H9 (cell line): ENCODE measurements at regions not wholly inside any gene's neighbourhood (a gene's known extent, or its start where the extent isn't known, plus 50 kb on each side); places are given as distances from the start of the nearest gene placed in this dataset.

Experiments used
- DNase-seq: peaks from one replicate; pipeline ENCODE4 v3.0.0-alpha.2; 2017
- H2AFZ ChIP-seq: one replicate; pipeline ENCODE4 v1.6.1; 2013; ENCODE audit warnings: mild to moderate bottlenecking, low read length, control low read depth, moderate library complexity
- H2AK5ac ChIP-seq: 2 replicates; pipeline ENCODE4 v1.6.1; 2013; ENCODE audit warnings: low read length, control low read depth, mixed read lengths; ENCODE audit not compliant: insufficient read length
- H2BK120ac ChIP-seq: one replicate; pipeline ENCODE4 v1.6.1; 2013; ENCODE audit warnings: low read depth, mild to moderate bottlenecking, low read length, control low read depth, inconsistent platforms; ENCODE audit not compliant: poor library complexity, severe bottlenecking
- H2BK12ac ChIP-seq: 2 replicates; pipeline ENCODE4 v1.6.1; 2013; ENCODE audit warnings: low read length, control low read depth, mixed read lengths, low read depth; ENCODE audit not compliant: insufficient read length
- H2BK15ac ChIP-seq: 2 replicates; pipeline ENCODE4 v1.6.1; 2013; ENCODE audit warnings: low read depth, low read length, control low read depth
- H2BK20ac ChIP-seq: one replicate; pipeline ENCODE4 v1.6.1; 2013; ENCODE audit warnings: low read depth, mild to moderate bottlenecking, low read length, control low read depth, inconsistent platforms; ENCODE audit not compliant: poor library complexity, severe bottlenecking
- H2BK5ac ChIP-seq: 2 replicates; pipeline ENCODE4 v1.6.1; 2013; ENCODE audit warnings: low read length, control low read depth, mixed read lengths; ENCODE audit not compliant: insufficient read length
- H3K14ac ChIP-seq: 2 replicates; pipeline ENCODE4 v1.6.1; 2013; ENCODE audit warnings: low read length, control low read depth; ENCODE audit not compliant: insufficient read depth
- H3K18ac ChIP-seq: 2 replicates; pipeline ENCODE4 v1.6.1; 2013; ENCODE audit warnings: low read depth, mild to moderate bottlenecking, mixed read lengths, low read length, control low read depth; ENCODE audit not compliant: insufficient read length
- H3K23ac ChIP-seq: 2 replicates; pipeline ENCODE4 v1.6.1; 2013; ENCODE audit warnings: low read length, control low read depth, mixed read lengths, low read depth; ENCODE audit not compliant: insufficient read length
- H3K23me2 ChIP-seq: 2 replicates; pipeline ENCODE4 v1.6.1; 2013; ENCODE audit warnings: low read depth, mild to moderate bottlenecking, mixed read lengths, low read length, control low read depth; ENCODE audit not compliant: insufficient read length, poor library complexity, severe bottlenecking
- H3K27ac ChIP-seq: 2 replicates; pipeline ENCODE4 v1.5.1; 2013; ENCODE audit warnings: low read length, control low read depth, mixed read lengths, low read depth; ENCODE audit not compliant: insufficient read length
- H3K27me3 ChIP-seq: 2 replicates; pipeline ENCODE4 v1.6.1; 2013; ENCODE audit warnings: low read length, control low read depth, inconsistent platforms; ENCODE audit not compliant: insufficient read depth
- H3K4ac ChIP-seq: 2 replicates; pipeline ENCODE4 v1.6.1; 2013; ENCODE audit warnings: low read depth, mild to moderate bottlenecking, control low read depth, inconsistent platforms, low read length, moderate library complexity
- H3K4me1 ChIP-seq: 2 replicates; pipeline ENCODE4 v1.6.1; 2013; ENCODE audit warnings: low read length, control low read depth, inconsistent platforms; ENCODE audit not compliant: insufficient read depth
- H3K4me2 ChIP-seq: 2 replicates; pipeline ENCODE4 v1.6.1; 2013; ENCODE audit warnings: low read length, control low read depth, mixed read lengths; ENCODE audit not compliant: insufficient read length, insufficient read depth
- H3K56ac ChIP-seq: 2 replicates; pipeline ENCODE4 v1.6.1; 2013; ENCODE audit warnings: low read depth, mild to moderate bottlenecking, mixed read lengths, low read length, control low read depth; ENCODE audit not compliant: insufficient read length
- H3K79me1 ChIP-seq: 2 replicates; pipeline ENCODE4 v1.6.1; 2013; ENCODE audit warnings: low read depth, mild to moderate bottlenecking, moderate library complexity, low read length, control low read depth, inconsistent platforms; ENCODE audit not compliant: insufficient read depth, poor library complexity, severe bottlenecking
- H3K79me2 ChIP-seq: 2 replicates; pipeline ENCODE4 v1.6.1; 2013; ENCODE audit warnings: low read length, control low read depth, inconsistent platforms; ENCODE audit not compliant: insufficient read depth
- H3K9ac ChIP-seq: 2 replicates; pipeline ENCODE4 v1.6.1; 2013; ENCODE audit warnings: low read length, control low read depth, mixed read lengths; ENCODE audit not compliant: insufficient read length; ENCODE audit errors: extremely low read depth
- H3K9me3 ChIP-seq: one replicate; pipeline ENCODE4 v1.6.1; 2013; ENCODE audit warnings: low read depth, low read length, inconsistent platforms; ENCODE audit not compliant: control insufficient read depth
- H3T11ph ChIP-seq: one replicate; pipeline ENCODE4 v1.6.1; 2013; ENCODE audit warnings: mild to moderate bottlenecking, low read length, control low read depth, inconsistent platforms
- H4K20me1 ChIP-seq: one replicate; pipeline ENCODE4 v1.6.1; 2013; ENCODE audit not compliant: control insufficient read depth, insufficient read length, insufficient read depth
- H4K5ac ChIP-seq: 2 replicates; pipeline ENCODE4 v1.6.1; 2013; ENCODE audit warnings: low read depth, mild to moderate bottlenecking, mixed read lengths, low read length, control low read depth; ENCODE audit not compliant: insufficient read length
- H4K8ac ChIP-seq: replicated peaks from 2 replicates; pipeline ENCODE4 v1.6.1; 2013; ENCODE audit warnings: low read length, control low read depth, mixed read lengths, low read depth; ENCODE audit not compliant: insufficient read length
- H4K91ac ChIP-seq: 2 replicates; pipeline ENCODE4 v1.6.1; 2013; ENCODE audit warnings: low read depth, mild to moderate bottlenecking, moderate library complexity, mixed read lengths, low read length, control low read depth; ENCODE audit not compliant: insufficient read length
- H3K27ac Mint-ChIP-seq, 3 experiments: 2 replicates in 2 of 3; 3 replicates in 1 of 3; pipeline ENCODE4 v1.8.0; 2020 to 2021; ENCODE audit warnings: mixed read lengths in 3 of 3, mild to moderate bottlenecking in 1 of 3, moderate library complexity in 1 of 3
- H3K27me3 Mint-ChIP-seq: 2 replicates; pipeline ENCODE4 v1.8.0; 2021; ENCODE audit warnings: low read depth, mild to moderate bottlenecking, moderate library complexity, mixed read lengths
- H3K36me3 Mint-ChIP-seq, 3 experiments: 2 replicates in 2 of 3; 3 replicates in 1 of 3; pipeline ENCODE4 v1.8.0; 2020 to 2021; ENCODE audit warnings: low read depth in 3 of 3, mixed read lengths in 3 of 3; ENCODE audit not compliant: insufficient read depth in 1 of 3
- H3K4me1 Mint-ChIP-seq, 2 experiments: 2 replicates each; pipeline ENCODE4 v1.8.0; 2020; ENCODE audit warnings: mixed read lengths in 2 of 2
- H3K4me3 Mint-ChIP-seq, 2 experiments: 2 replicates in 1 of 2; 3 replicates in 1 of 2; pipeline ENCODE4 v1.8.0; 2020 to 2021; ENCODE audit warnings: mild to moderate bottlenecking in 2 of 2, mixed read lengths in 2 of 2, moderate library complexity in 1 of 2
- H3K9me3 Mint-ChIP-seq, 2 experiments: 2 replicates in 1 of 2; 3 replicates in 1 of 2; pipeline ENCODE4 v1.8.0; 2020; ENCODE audit warnings: mild to moderate bottlenecking in 2 of 2, mixed read lengths in 2 of 2, moderate library complexity in 1 of 2
- CTCF ChIP-seq: fragments of 200-600 bp; sonication (generic); conservative IDR thresholded peaks from 3 replicates; pipeline ENCODE4 v1.8.0; 2021; ENCODE audit warnings: antibody characterized with exemption, mild to moderate bottlenecking
- WGBS: extraction: QIAGEN DNeasy Blood & Tissue Kit; methylation state at CpG from one replicate; pipeline ENCODE4 v1.1.7; 2013; ENCODE audit warnings: missing lambda C conversion rate, low lambda C conversion rate, mixed read lengths; ENCODE audit not compliant: insufficient read length; ENCODE audit errors: extremely low coverage; 5-methylcytosine and 5-hydroxymethylcytosine counted together

GRCh38 chr18:22826726-22827125, 106.4 kb upstream of the RBBP8 start:
- no CpG with 5 or more reads among the region's 4 CpGs for WGBS
- Mint-ChIP-seq H3K27ac (no peak overlapping the region), H3K9me3 (no peaks in the 10 kb centered on the region)

More at GRCh38 chr18:22826726-22827125, 106.4 kb upstream of the RBBP8 start:
- no peaks in the 10 kb centered on the region for H3K79me1 ChIP-seq
- H3K23ac ChIP-seq, result no peak overlapping the region
- no peak overlapping the region for H2BK120ac ChIP-seq
- H3T11ph ChIP-seq, result no peak overlapping the region
- no peak overlapping the region for H3K27ac ChIP-seq
- H2BK12ac ChIP-seq, result no peak overlapping the region
- no peak overlapping the region for H3K56ac ChIP-seq
- H4K20me1 ChIP-seq, result no peaks in the 10 kb centered on the region
- H4K5ac ChIP-seq, result no peak overlapping the region
- no peak overlapping the region for H4K91ac ChIP-seq
- H3K14ac ChIP-seq, result no peak overlapping the region
- no peaks in the 10 kb centered on the region for H3K27me3 ChIP-seq
- H3K36me3 Mint-ChIP-seq, result no peaks in the 10 kb centered on the region
- H2AFZ ChIP-seq, result no peak overlapping the region
- H4K8ac ChIP-seq, result no peak overlapping the region
- no peaks in the 10 kb centered on the region for H3K79me2 ChIP-seq
- no peaks in the 10 kb centered on the region for H3K9me3 ChIP-seq
- TF ChIP-seq CTCF, result no peak
- H3K4me1 ChIP-seq, result peaks cover 3% of the 10 kb centered on the region; the same call in 1 of the 2 replicates
- H3K9ac ChIP-seq, result no peak overlapping the region
- no peak overlapping the region for H2BK15ac ChIP-seq
- no peak for DNase-seq
- no peaks in the 10 kb centered on the region for H3K23me2 ChIP-seq
- no peak overlapping the region for H3K18ac ChIP-seq
- no peaks in the 10 kb centered on the region for H3K27me3 Mint-ChIP-seq
- H3K4me1 Mint-ChIP-seq, result peaks cover 10 to 20% of the 10 kb centered on the region in 2 experiments
- no peak overlapping the region for H3K4ac ChIP-seq
- H2AK5ac ChIP-seq, result no peak overlapping the region
- no peak overlapping the region for H2BK5ac ChIP-seq
- H2BK20ac ChIP-seq, result no peak overlapping the region
- H3K4me2 ChIP-seq, result no peak overlapping the region
- H3K4me3 Mint-ChIP-seq, result no peak overlapping the region
